Hematopoietic multipotent progenitor cell treated with erythropoietin and hydrocortisone succinate and interleukin-3 and kit ligand, for 6 days (in vitro differentiated cells): ENCODE measurements at regions not wholly inside any gene's neighbourhood (a gene's known extent, or its start where the extent isn't known, plus 50 kb on each side); places are given as distances from the start of the nearest gene placed in this dataset.

Source experiments
- DNase-seq: peaks from one replicate; pipeline ENCODE4 v3.0.0-alpha.2; 2015

DNA sequence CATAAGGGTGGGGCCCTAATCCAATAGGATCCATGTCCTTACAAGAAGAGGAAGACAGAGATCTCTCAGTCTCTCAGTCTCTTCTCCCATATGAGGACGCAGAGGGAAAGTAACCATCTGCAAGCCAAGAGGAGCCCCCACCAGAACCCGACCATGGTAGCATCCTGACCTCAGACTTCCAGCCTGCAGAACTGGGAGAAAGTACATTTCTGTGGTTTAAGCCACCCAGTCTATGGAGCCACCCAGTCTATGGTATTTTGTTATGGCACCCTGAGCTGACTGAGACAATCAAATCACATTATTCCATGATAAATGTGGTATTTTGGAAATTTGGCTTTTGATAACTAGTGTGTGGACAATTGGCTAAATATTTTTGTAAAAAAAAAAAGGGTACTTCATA lies 101.5 kb upstream of the TMC3 start:
- DNase-seq, result no peak

- DNase-seq, result no peak
Measured at GRCh38 chr15:81473946-81474345, 99.9 kb upstream of the TMC3 start.

GRCh38 chr15:81473177-81473576 lies 99.2 kb upstream of the TMC3 start:
- DNase-seq, result no peak

GRCh38 chr15:81471151-81471550 lies 97.1 kb upstream of the TMC3 start:
- DNase-seq, result no peak

GRCh38 chr15:81469154-81469553 lies 95.1 kb upstream of the TMC3 start:
- no peak for DNase-seq

GRCh38 chr15:81466741-81467140 lies 92.7 kb upstream of the TMC3 start:
- no peak for DNase-seq

DNA sequence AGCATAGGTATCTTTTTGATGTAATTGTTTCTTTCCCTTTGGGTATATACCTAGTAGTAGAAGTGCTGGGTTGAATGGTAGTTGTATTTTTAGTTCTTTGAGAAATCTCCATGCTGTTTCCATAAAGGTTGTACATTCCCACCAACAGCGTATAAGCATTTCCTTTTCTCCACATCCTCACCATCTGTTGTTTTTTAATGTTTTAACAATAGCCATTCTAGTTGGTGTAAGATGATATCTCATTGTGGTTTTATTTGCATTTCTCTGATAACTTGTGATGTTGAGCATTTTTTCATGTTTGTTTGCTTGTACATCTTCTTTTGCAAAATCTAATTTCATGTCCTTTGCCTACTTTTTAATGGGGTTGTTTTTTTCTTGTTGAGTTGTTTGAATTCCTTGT lies 80.0 kb upstream of the TMC3 start:
- no peak for DNase-seq

DNA sequence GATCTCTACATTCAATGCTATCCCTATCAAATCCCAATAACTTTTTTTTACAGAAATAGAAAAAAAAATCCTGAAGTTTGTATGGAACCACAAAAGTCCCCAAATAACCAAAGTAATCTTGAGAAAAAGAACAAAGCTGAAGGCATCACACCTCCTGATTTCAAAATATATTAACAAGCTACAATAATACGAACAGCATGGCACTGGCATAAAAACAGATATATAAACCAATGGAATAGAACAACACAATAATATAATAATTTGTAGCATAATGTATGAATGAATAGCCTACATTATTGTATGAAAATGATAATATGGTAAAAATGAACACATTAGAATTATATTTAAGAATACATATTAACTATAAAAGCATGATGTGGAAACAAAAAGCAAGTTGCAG lies 76.7 kb upstream of the TMC3 start:
- DNase-seq, result no peak

GRCh38 chr15:81449836-81450474 lies 75.9 kb upstream of the TMC3 start:
- no peak for DNase-seq

- no peak for DNase-seq
Measured at GRCh38 chr15:81443040-81443820, 69.2 kb upstream of the TMC3 start.

DNA sequence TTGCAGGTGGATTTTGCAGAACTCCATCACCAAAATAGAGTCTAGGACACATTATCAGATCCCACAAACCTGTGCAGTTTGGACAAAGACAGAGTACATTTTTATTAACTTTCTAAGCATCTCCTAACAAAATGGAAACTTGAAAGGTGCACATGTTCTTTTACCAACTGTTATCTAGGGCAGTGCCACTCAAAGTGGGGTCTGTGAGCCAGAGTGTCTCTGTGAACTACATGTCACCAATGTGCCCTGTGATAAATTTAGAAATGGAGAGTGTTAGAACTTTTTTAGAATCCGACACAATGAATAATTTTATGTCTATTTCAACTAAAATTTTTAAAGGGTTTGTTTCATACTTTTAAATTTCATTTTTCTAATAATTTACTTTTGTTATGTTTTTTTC lies 68.4 kb upstream of the TMC3 start:
- no peak for DNase-seq

DNA sequence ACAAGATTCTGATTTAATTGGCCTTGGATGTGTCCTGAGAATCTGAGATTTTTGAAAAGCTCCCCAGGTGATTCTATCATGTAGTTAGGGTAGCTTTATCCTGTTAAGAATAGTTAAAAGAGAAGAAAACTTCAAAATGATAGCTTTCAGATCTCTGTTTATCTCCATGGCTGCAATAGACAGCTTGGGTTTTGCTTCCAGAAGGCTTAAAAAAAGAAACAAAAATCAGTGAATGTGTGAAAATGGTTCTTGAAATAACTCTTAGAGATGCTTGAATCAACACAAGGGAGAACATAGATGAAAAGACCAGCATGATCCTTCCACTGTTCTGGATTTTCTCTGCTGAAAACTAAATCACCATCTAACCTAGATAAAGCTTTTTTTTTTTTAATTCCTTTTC lies 60.8 kb upstream of the TMC3 start:
- DNase-seq, result no peak

- DNase-seq, result no peak
Measured at GRCh38 chr15:81433462-81433861, 59.4 kb upstream of the TMC3 start.

DNA sequence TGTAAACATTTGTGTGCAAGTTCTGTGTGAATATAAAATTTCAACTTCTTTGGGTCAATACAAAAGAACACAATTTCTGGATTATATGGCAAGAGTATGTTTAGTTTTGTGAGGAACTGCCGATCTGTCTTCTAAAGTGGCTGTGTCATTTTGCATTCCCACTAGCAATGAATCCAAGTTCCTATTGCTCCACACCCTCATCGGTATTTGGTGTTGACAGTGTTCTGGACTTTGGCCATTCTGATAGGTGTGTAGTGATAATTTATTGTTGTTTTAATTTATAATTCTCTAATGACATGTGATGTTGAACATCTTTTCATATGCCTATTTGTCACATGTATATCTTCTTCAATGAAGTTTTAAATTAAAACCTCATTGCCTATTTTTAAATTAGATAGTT lies 58.2 kb upstream of the TMC3 start:
- no peak for DNase-seq

DNA sequence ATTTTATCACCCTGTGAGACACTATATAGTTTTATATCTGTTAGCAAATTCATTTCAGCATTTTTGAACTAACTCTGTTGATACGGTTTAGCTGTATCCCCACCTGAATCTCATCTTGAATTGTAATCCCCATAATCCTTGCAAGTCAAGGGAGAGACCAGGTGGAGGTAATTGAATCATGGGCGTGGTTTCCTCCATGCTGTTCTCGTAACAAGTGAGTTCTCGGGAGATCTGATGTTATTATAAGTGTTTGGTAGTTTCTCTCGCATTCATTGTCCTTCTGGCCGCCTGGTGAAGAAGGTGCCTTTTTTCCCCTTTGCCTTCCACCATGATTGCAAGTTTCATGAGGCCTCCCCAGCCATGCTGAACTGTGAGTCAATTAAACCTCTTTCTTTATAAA lies 53.2 kb upstream of the TMC3 start:
- DNase-seq, result no peak

- DNase-seq, result no peak
Measured at GRCh38 chr15:81425905-81426304, 51.9 kb upstream of the TMC3 start.
